Endodermal cell (in vitro differentiated cells): ENCODE measurements at regions not wholly inside any gene's neighbourhood (a gene's known extent, or its start where the extent isn't known, plus 50 kb on each side); places are given as distances from the start of the nearest gene placed in this dataset.

Experiments
- DNase-seq: peaks from one replicate; pipeline ENCODE4 v3.0.0-alpha.2; 2017
- H3K27ac ChIP-seq: 2 replicates; pipeline ENCODE4 v1.5.1; 2013; ENCODE audit warnings: mild to moderate bottlenecking, low read depth, low read length, moderate library complexity
- H3K27me3 ChIP-seq: 2 replicates; pipeline ENCODE4 v1.6.1; 2013; ENCODE audit warnings: mild to moderate bottlenecking, low read length, moderate library complexity; ENCODE audit not compliant: insufficient read depth, control insufficient read depth, poor library complexity, severe bottlenecking
- H3K36me3 ChIP-seq: 2 replicates; pipeline ENCODE4 v1.7.0; 2013; ENCODE audit warnings: mild to moderate bottlenecking, low read length, moderate library complexity; ENCODE audit not compliant: control insufficient read depth, insufficient read depth
- H3K4me1 ChIP-seq: one replicate; pipeline ENCODE4 v1.7.0; 2013; ENCODE audit warnings: low read length; ENCODE audit not compliant: control insufficient read depth, insufficient read depth
- H3K4me3 ChIP-seq: 2 replicates; pipeline ENCODE4 v1.5.1; 2013; ENCODE audit warnings: mild to moderate bottlenecking, low read length, moderate library complexity
- H3K9ac ChIP-seq: 2 replicates; pipeline ENCODE4 v1.6.1; 2013; ENCODE audit warnings: mild to moderate bottlenecking, low read length, moderate library complexity; ENCODE audit not compliant: poor library complexity, severe bottlenecking; ENCODE audit errors: extremely low read depth
- H3K9me3 ChIP-seq: 2 replicates; pipeline ENCODE4 v1.6.1; 2013; ENCODE audit warnings: mild to moderate bottlenecking, low read length, moderate library complexity; ENCODE audit not compliant: control insufficient read depth
- H3K27ac Mint-ChIP-seq: 2 replicates; pipeline ENCODE4 v1.8.0; 2020; ENCODE audit warnings: mixed read lengths
- H3K27me3 Mint-ChIP-seq: 2 replicates; pipeline ENCODE4 v1.8.0; 2021; ENCODE audit warnings: mild to moderate bottlenecking, mixed read lengths; ENCODE audit not compliant: insufficient read depth
- H3K36me3 Mint-ChIP-seq: 2 replicates; pipeline ENCODE4 v1.8.0; 2020; ENCODE audit warnings: low read depth, mixed read lengths
- H3K4me1 Mint-ChIP-seq: 2 replicates; pipeline ENCODE4 v1.8.0; 2020; ENCODE audit warnings: mixed read lengths
- H3K4me3 Mint-ChIP-seq: 2 replicates; pipeline ENCODE4 v1.8.0; 2020; ENCODE audit warnings: mild to moderate bottlenecking, moderate library complexity, mixed read lengths
- H3K9me3 Mint-ChIP-seq: 2 replicates; pipeline ENCODE4 v1.8.0; 2020; ENCODE audit warnings: mild to moderate bottlenecking, mixed read lengths
- CTCF ChIP-seq: fragments of 200-600 bp; sonication (generic); conservative IDR thresholded peaks from 2 replicates; pipeline ENCODE4 v1.5.0; 2021; ENCODE audit warnings: antibody characterized with exemption, mild to moderate bottlenecking
- WGBS, 2 experiments: methylation state at CpG; one replicate each; pipeline versions ENCODE4 v1.1.5 to v1.1.7; 2013; ENCODE audit warnings: missing lambda C conversion rate in 2 of 2, mixed read lengths in 1 of 2; ENCODE audit not compliant: insufficient coverage in 1 of 2, insufficient read length in 1 of 2; 5-methylcytosine and 5-hydroxymethylcytosine counted together

- 80 to 89% methylated on average over 1 of the region's 1 CpG for WGBS, 2 experiments
- TF ChIP-seq CTCF, result no peak
- Mint-ChIP-seq H3K4me1 (peaks cover 4% of the 10 kb centered on the region), H3K4me3 (no peak overlapping the region), H3K27ac (no peak overlapping the region), H3K27me3 (no peaks in the 10 kb centered on the region), H3K9me3 (no peaks in the 10 kb centered on the region), H3K36me3 (no peaks in the 10 kb centered on the region)
- no peak overlapping the region for H3K27ac ChIP-seq
- H3K9ac ChIP-seq, result no peak overlapping the region
- no peak overlapping the region for H3K4me3 ChIP-seq
- no peak for DNase-seq
- H3K9me3 ChIP-seq, result no peaks in the 10 kb centered on the region
- no peaks in the 10 kb centered on the region for H3K36me3 ChIP-seq
- H3K27me3 ChIP-seq, result no peaks in the 10 kb centered on the region
- H3K4me1 ChIP-seq, result no peaks in the 10 kb centered on the region
Measured at GRCh38 chr11:110764485-110764884, 52.2 kb upstream of the ARHGAP20 start.

GRCh38 chr11:110763249-110764011, 51.2 kb upstream of the ARHGAP20 start:
- no peaks in the 10 kb centered on the region for H3K9me3 Mint-ChIP-seq
- no peaks in the 10 kb centered on the region for H3K36me3 Mint-ChIP-seq
- TF ChIP-seq CTCF, result no peak
- no peak overlapping the region for H3K27ac Mint-ChIP-seq
- no peaks in the 10 kb centered on the region for H3K36me3 ChIP-seq
- no peak overlapping the region for H3K27ac ChIP-seq
- no peak overlapping the region for H3K4me3 Mint-ChIP-seq
- H3K9me3 ChIP-seq, result no peaks in the 10 kb centered on the region
- H3K4me1 ChIP-seq, result no peaks in the 10 kb centered on the region
- peaks cover 4% of the 10 kb centered on the region for H3K4me1 Mint-ChIP-seq
- DNase-seq, result no peak
- no peaks in the 10 kb centered on the region for H3K27me3 Mint-ChIP-seq
- no peak overlapping the region for H3K4me3 ChIP-seq
- no peak overlapping the region for H3K9ac ChIP-seq
- 91 to 92% methylated on average over 2 of the region's 2 CpGs for WGBS, 2 experiments
- no peaks in the 10 kb centered on the region for H3K27me3 ChIP-seq

GRCh38 chr11:110762590-110762989, 50.4 kb upstream of the ARHGAP20 start:
- Histone ChIP-seq H3K9ac (no peak overlapping the region), H3K4me1 (no peaks in the 10 kb centered on the region), H3K4me3 (no peak overlapping the region), H3K27ac (no peak overlapping the region), H3K36me3 (no peaks in the 10 kb centered on the region), H3K9me3 (no peaks in the 10 kb centered on the region), H3K27me3 (no peaks in the 10 kb centered on the region)
- Mint-ChIP-seq H3K9me3 (no peaks in the 10 kb centered on the region), H3K27ac (no peak overlapping the region), H3K4me1 (peaks cover 4% of the 10 kb centered on the region), H3K36me3 (no peaks in the 10 kb centered on the region), H3K27me3 (no peaks in the 10 kb centered on the region), H3K4me3 (no peak overlapping the region)
- DNase-seq, result no peak
- 70% methylated on average over 2 of the region's 2 CpGs; no CpG with 5 or more reads in 1 of the 2 experiments for WGBS, 2 experiments
- no peak for TF ChIP-seq CTCF
